ENCODE measurements at regions not wholly inside any gene's neighbourhood (a gene's known extent, or its start where the extent isn't known, plus 50 kb on each side); places are given as distances from the start of the nearest gene placed in this dataset.

GRCh38 chr20:11379257-11380011 lies 538.3 kb upstream of the BTBD3 start:
- TF ChIP-seq GATA3 (IDR thresholded peaks at IDR 0.05; ENCODE audit: low read depth, low read length) (no peak), GATA2 (IDR thresholded peaks at IDR 0.05; ENCODE audit: low read depth, low read length) (no peak)

All from SH-SY5Y (cell line).